ENCODE measurements at regions not wholly inside any gene's neighbourhood (a gene's known extent, or its start where the extent isn't known, plus 50 kb on each side); places are given as distances from the start of the nearest gene placed in this dataset.

GRCh38 chr4:115370012-115370411 lies 256.6 kb upstream of the NDST4 start:
- Histone ChIP-seq H4K8ac (ENCODE audit: low read depth in 2 of 2, low read length in 2 of 2) (no peak overlapping the region), H3K4me2 (ENCODE audit: low read depth, low read length) (no peak overlapping the region), H3K18ac (ENCODE audit: low read depth, low read length) (no peak overlapping the region), H2AK5ac (ENCODE audit: low read depth, low read length) (no peak overlapping the region), H3K14ac (replicated peaks; ENCODE audit: low read depth, low read length) (no peak overlapping the region), H3K27me3 (ENCODE audit: control insufficient read depth, insufficient read depth, low read length) (no peaks in the 10 kb centered on the region), H4K5ac (ENCODE audit: low read depth, low read length) (no peak overlapping the region), H3K36me3 (ENCODE audit: control insufficient read depth, insufficient read depth, low read length) (no peaks in the 10 kb centered on the region), H2BK120ac (ENCODE audit: low read depth, low read length) (no peak overlapping the region), H3K56ac (ENCODE audit: extremely low read depth, insufficient read depth, low read length) (no peak overlapping the region), H3K4ac (ENCODE audit: low read depth, low read length) (no peak overlapping the region), H3K9me1 (ENCODE audit: insufficient read depth, low read length) (no peaks in the 10 kb centered on the region), H2BK15ac (ENCODE audit: low read depth, low read length) (no peak overlapping the region), H3K27ac (ENCODE audit: insufficient read depth, low read length) (no peak overlapping the region), H3K9me3 (ENCODE audit: control insufficient read depth, insufficient read depth, low read length) (peaks cover 14% of the 10 kb centered on the region), H3K4me1 (ENCODE audit: control insufficient read depth, insufficient read depth, low read length) (no peaks in the 10 kb centered on the region), H2BK20ac (ENCODE audit: low read depth, low read length) (no peak overlapping the region), H3K4me3 (ENCODE audit: insufficient read depth, low read depth, low read length) (no peak overlapping the region), H2AFZ (replicated peaks; ENCODE audit: low read length, poor library complexity) (no peak overlapping the region), H4K20me1 (ENCODE audit: insufficient read depth, low read length) (no peaks in the 10 kb centered on the region), H2AK9ac (replicated peaks; ENCODE audit: low read depth, low read length, poor library complexity) (no peak overlapping the region), H4K91ac (ENCODE audit: insufficient read depth, low read depth, low read length) (no peak overlapping the region), H2BK5ac (ENCODE audit: low read depth, low read length, poor library complexity, severe bottlenecking) (no peak overlapping the region), H3K79me1 (ENCODE audit: low read depth in 1 of 2, low read length in 2 of 2) (no peaks in the 10 kb centered on the region), H3K23ac (ENCODE audit: low read depth, low read length) (no peak overlapping the region), H3K9ac (ENCODE audit: low read depth, low read length) (no peak overlapping the region)
- ATAC-seq (ENCODE audit: low read depth) (no peak), DNase-seq (no peak)
- no TSS peak for BruUV-seq (replicated peaks)
- no CpG with 5 or more reads among the region's 3 CpGs for WGBS, 2 experiments (ENCODE audit: extremely low coverage in 2 of 2, insufficient read length in 1 of 2)
- intact Hi-C loops (cut with micrococcal nuclease) (no loop called here), in situ Hi-C loops (cut with MboI; ENCODE audit: low sequenced_read_pairs) (no loop called here), dilution Hi-C loops (cut with HindIII; ENCODE audit: low sequenced_read_pairs, unreplicated experiment) (no loop called here)
- TF ChIP-seq RCOR1 (IDR thresholded peaks at IDR 0.05; ENCODE audit: insufficient replicate concordance, low read length): no peak
- TF ChIP-seq CEBPB (IDR thresholded peaks at IDR 0.05; ENCODE audit: low read depth, low read length): no peak
- no peak for TF ChIP-seq MAZ (IDR thresholded peaks at IDR 0.05; ENCODE audit: borderline replicate concordance, low read depth, low read length)
- TF ChIP-seq RFX5 (IDR thresholded peaks at IDR 0.05; ENCODE audit: low read depth, low read length): no peak
- no peak for TF ChIP-seq FOS (IDR thresholded peaks at IDR 0.05; ENCODE audit: low read depth, low read length)
- no peak for TF ChIP-seq MAFK (IDR thresholded peaks at IDR 0.05; ENCODE audit: low read depth, low read length)
- TF ChIP-seq BHLHE40 (IDR thresholded peaks at IDR 0.05; ENCODE audit: low read depth, low read length): no peak
- TF ChIP-seq USF2 (IDR thresholded peaks at IDR 0.05; ENCODE audit: low read depth, low read length): no peak
- no peak for TF ChIP-seq CHD1 (IDR thresholded peaks at IDR 0.05; ENCODE audit: low read depth, low read length)
- POLR2A ChIA-PET (ENCODE audit: unreplicated experiment): no interaction called here
- CTCF ChIA-PET: no interaction called here

Data from IMR-90 (cell line).